A549 (cell line): ENCODE measurements at regions not wholly inside any gene's neighbourhood (a gene's known extent, or its start where the extent isn't known, plus 50 kb on each side); places are given as distances from the start of the nearest gene placed in this dataset.

Experiments used
- CBX8 ChIP-seq: fragments of 200-600 bp; sonication (generic); IDR thresholded peaks from 2 replicates; pipeline ENCODE4 v1.6.1; 2016
- CEBPB ChIP-seq, 2 experiments: fragments of >200 bp in 1 of 2; sonication (Bioruptor Twin) in 1 of 2; formaldehyde crosslinking in 1 of 2; IDR thresholded peaks; 2 replicates each; pipeline ENCODE4 v1.6.1; 2012 to 2016
- CTCF ChIP-seq: fragments of >200 bp; sonication (Bioruptor Twin); formaldehyde crosslinking; IDR thresholded peaks from 3 replicates; pipeline ENCODE4 v1.5.1; 2016
- JUN ChIP-seq, 2 experiments: fragments of >200 bp; sonication (Bioruptor Twin); formaldehyde crosslinking; IDR thresholded peaks; 2 replicates in 1 of 2; 3 replicates in 1 of 2; pipeline ENCODE4 v1.6.1; 2016 to 2017
- JUNB ChIP-seq: fragments of >200 bp; sonication (Bioruptor Twin); formaldehyde crosslinking; IDR thresholded peaks from 2 replicates; pipeline ENCODE4 v1.6.1; 2016
- KDM1A ChIP-seq: fragments of 200-600 bp; sonication (generic); IDR thresholded peaks from 2 replicates; pipeline ENCODE4 v1.6.1; 2016; ENCODE audit warnings: low read depth, mild to moderate bottlenecking
- MAZ ChIP-seq: fragments of 150-350 bp; IDR thresholded peaks from 2 replicates; pipeline ENCODE4 v1.6.1; 2014; ENCODE audit warnings: antibody characterized with exemption, low read depth, low read length, borderline replicate concordance
- POLR2A ChIP-seq: IDR thresholded peaks from 2 replicates; pipeline ENCODE4 v1.6.1; 2012; ENCODE audit warnings: mild to moderate bottlenecking, low read length
- RCOR1 ChIP-seq: fragments of 150-350 bp; IDR thresholded peaks from 2 replicates; pipeline ENCODE4 v1.6.1; 2014; ENCODE audit warnings: antibody characterized with exemption, low read length, low read depth
- REST ChIP-seq: fragments of 200-600 bp; sonication (generic); IDR thresholded peaks from 2 replicates; pipeline ENCODE4 v1.6.1; 2016; ENCODE audit warnings: antibody characterized with exemption, mild to moderate bottlenecking, moderate library complexity
- SMC3 ChIP-seq: fragments of >200 bp; sonication (Bioruptor Twin); formaldehyde crosslinking; IDR thresholded peaks from 3 replicates; pipeline ENCODE4 v1.6.1; 2018; ENCODE audit warnings: inconsistent platforms
- USF2 ChIP-seq: fragments of 450-650 bp; IDR thresholded peaks from 2 replicates; pipeline ENCODE4 v1.6.1; 2014; ENCODE audit warnings: antibody characterized with exemption

- TF ChIP-seq USF2 = no peak
- TF ChIP-seq CTCF = no peak
- TF ChIP-seq CBX8 = no peak
- TF ChIP-seq MAZ = no peak
- no peak for TF ChIP-seq JUNB
- TF ChIP-seq JUN (IDR thresholded peaks at IDR 0.05) = no peak
- TF ChIP-seq REST = no peak
- no peak for TF ChIP-seq POLR2A
- no peak for TF ChIP-seq KDM1A
- TF ChIP-seq SMC3 = no peak
- no peak for TF ChIP-seq RCOR1
- no peak for TF ChIP-seq CEBPB (IDR thresholded peaks at IDR 0.05)
These were observed 705.6 kb downstream of the UTRN start for GRCh38 chr6:144990784-144991183.
